GM12865 (cell line): ENCODE measurements at regions not wholly inside any gene's neighbourhood (a gene's known extent, or its start where the extent isn't known, plus 50 kb on each side); places are given as distances from the start of the nearest gene placed in this dataset.
"Not testable (repeated sequence)": the region's sequence is repeated elsewhere in the genome, so short reads cannot be mapped to it uniquely, and the experiment has no call there.

Source experiments
- DNase-seq: peaks from one replicate; pipeline ENCODE4 v3.0.0; 2010; ENCODE audit warnings: low read depth
- H3K4me3 ChIP-seq: 2 replicates; pipeline ENCODE4 v1.5.1; 2011; ENCODE audit warnings: mild to moderate bottlenecking, low read depth, low read length, control low read depth
- CTCF ChIP-seq: IDR thresholded peaks from 2 replicates; pipeline ENCODE4 v1.5.1; 2011; ENCODE audit warnings: low read length, control low read depth, low read depth, inconsistent platforms; ENCODE audit not compliant: insufficient read depth; ENCODE audit errors: missing control alignments

DNA sequence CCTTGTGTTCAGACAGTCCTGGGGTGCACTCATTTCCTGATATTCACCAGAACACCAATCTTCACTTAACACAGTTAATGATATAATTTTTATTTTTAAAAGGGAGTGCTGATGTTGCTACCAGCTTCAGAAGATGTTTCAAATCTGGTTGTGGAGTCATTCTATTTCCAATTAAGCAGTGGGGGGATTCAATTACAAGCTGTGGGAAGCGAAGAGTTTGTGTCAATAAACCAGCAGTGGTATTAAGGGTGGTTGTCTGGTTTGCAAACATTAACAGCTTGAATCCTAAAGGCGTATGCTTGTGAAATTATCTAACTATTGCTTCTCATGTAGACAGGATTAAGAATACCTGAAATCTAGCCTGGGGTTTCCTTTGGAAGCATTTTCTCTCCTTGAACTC, 1637.5 kb upstream of the GOT2 start:
- no peak overlapping the region for H3K4me3 ChIP-seq
- DNase-seq, result no peak
- no peak for TF ChIP-seq CTCF

- TF ChIP-seq CTCF, result no peak
- no peak for DNase-seq
These were observed 1633.6 kb upstream of the GOT2 start for GRCh38 chr16:60367739-60368138.

GRCh38 chr16:60363566-60363965, 1629.5 kb upstream of the GOT2 start:
- no peak for TF ChIP-seq CTCF
- DNase-seq, result no peak
- H3K4me3 ChIP-seq, result no peak overlapping the region

More at GRCh38 chr16:60367739-60368138, 1633.6 kb upstream of the GOT2 start:
- H3K4me3 ChIP-seq, result no peak overlapping the region

- H3K4me3 ChIP-seq, DNase-seq: not testable (repeated sequence)
These were observed 1625.8 kb upstream of the GOT2 start for GRCh38 chr16:60359866-60360265.

DNA sequence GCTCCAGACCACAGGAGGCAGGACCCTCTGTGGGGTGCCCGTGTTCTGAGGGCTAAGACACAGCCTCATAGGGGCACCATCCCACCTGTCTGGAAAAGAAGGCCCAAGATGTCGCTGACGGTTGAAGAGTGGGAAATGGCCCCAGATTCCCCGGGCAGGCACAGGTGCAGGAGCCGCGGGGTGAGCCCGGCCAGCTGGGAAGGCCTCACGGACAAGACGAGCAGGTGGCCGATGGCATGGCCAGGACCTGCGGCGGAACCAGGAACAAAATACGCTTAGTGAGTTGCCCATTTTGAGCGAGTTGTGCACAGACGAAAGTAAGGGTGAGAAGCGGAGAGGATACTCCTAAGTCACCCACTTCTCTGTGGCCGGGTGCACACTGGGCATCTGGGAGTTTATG, 1625.3 kb upstream of the GOT2 start:
- not testable (repeated sequence) for H3K4me3 ChIP-seq, DNase-seq

GRCh38 chr16:60357876-60358522, 1623.9 kb upstream of the GOT2 start:
- not testable (repeated sequence) for DNase-seq, H3K4me3 ChIP-seq

DNA sequence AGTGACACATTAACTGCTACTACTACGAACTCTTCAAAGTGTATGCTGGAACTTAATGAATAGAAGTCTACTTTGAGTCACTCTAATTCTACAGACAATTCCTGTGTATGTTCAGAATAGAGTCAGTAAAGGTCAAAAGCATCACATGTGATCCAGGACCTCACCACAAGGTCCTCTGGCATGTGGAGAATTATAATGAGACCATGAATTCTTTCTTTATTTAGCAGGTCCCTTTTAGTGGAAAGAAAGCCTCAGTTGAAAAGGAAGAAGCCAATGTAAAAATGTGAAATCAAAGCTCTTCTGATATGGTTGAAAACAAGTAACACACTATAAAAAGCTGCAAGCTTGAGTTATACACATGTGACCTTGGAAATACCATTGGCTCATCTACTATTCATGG, 1612.1 kb upstream of the GOT2 start:
- no peak overlapping the region for H3K4me3 ChIP-seq
- no peak for TF ChIP-seq CTCF
- DNase-seq, result no peak

GRCh38 chr16:60337671-60338070, 1603.6 kb upstream of the GOT2 start:
- no peak for DNase-seq
- no peak overlapping the region for H3K4me3 ChIP-seq
- no peak for TF ChIP-seq CTCF

DNA sequence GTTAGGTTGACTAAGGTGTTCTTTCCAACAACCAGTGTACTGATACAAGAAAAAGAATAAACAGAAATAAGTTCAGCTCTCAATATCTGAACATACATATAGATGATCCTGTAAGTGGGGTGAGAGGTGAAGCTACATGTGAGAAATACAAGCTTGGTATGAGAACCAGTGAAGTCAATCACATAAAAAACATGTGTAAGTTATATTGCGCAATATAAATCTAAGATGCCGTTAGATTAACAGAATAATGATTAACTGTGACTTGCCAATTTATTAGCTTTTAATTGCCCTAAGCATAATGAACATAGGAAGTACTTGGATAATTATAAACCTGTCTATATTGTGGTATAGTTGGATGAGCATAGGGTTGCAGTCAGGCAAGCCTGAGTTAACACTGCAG, 1597.1 kb upstream of the GOT2 start:
- TF ChIP-seq CTCF, result no peak
- no peak overlapping the region for H3K4me3 ChIP-seq
- no peak for DNase-seq
